LNCaP clone FGC (cell line): ENCODE measurements at regions not wholly inside any gene's neighbourhood (a gene's known extent, or its start where the extent isn't known, plus 50 kb on each side); places are given as distances from the start of the nearest gene placed in this dataset.

Experiments
- DNase-seq: peaks from one replicate; pipeline ENCODE4 v3.0.0-alpha.2; 2011; ENCODE audit warnings: low read depth
- H3K4me3 ChIP-seq: 2 replicates; pipeline ENCODE4 v1.5.1; 2011; ENCODE audit warnings: mild to moderate bottlenecking, low read depth, low read length, control low read depth
- CTCF ChIP-seq: IDR thresholded peaks from 2 replicates; pipeline ENCODE4 v1.5.1; 2012; ENCODE audit warnings: mild to moderate bottlenecking; ENCODE audit not compliant: control insufficient read depth, insufficient read depth; ENCODE audit errors: extremely low read depth

DNA sequence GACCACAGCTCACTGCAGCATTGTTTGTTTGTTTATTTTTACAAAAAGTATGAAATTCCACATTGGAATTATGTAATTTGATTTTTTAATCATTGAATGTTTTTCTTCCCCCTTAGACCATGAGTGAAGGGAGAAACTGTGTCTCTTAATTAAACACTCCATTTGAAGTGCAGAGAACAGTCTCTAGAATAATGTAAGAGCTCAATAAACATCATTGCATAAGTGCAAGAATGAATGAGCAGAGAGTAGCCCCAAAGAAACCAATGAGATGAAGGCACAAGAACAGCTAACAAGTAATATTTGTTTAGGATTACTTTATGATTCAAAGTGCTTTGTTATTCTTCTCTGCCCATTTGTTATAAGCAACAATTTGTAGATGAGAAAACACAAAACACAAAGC is 921.3 kb upstream of the LCORL start:
- DNase-seq, result no peak
- no peak overlapping the region for H3K4me3 ChIP-seq
- TF ChIP-seq CTCF, result no peak

DNA sequence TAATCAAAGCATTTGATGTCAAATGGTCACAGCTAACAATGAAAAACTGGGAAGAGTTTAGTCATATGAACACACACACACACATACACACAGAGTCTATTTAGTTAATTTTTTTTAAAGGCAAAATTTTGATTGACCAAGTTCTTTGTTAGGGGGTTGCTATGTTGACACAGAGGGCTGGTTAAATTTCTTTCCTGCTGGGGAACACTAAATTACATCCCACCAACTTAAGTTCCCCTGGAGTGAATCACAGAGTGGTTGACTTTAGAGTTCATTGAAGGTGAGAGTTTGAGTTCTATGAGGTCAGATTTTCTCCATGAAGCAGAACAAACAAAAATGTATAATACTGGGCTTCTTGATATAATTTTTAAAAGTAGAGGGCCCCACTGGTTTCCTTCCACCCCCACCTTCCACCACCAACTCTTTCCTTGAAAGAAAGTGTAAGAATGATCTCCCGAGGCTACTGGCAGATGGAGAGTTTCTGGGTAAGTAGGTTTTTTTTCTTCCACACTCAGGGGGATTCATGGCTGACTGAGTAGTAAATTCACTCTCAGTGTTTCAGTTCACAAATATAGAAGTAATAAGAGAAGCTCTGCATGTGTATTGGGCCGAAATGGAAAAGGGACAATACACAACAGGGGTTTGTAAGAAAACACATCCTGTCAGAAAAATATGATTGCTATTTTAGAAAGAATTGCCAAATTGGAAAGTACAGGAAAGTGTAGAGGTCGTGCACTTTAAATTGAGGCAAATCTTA is 917.0 kb upstream of the LCORL start:
- no peak for DNase-seq
- no peak overlapping the region for H3K4me3 ChIP-seq
- no peak for TF ChIP-seq CTCF

DNA sequence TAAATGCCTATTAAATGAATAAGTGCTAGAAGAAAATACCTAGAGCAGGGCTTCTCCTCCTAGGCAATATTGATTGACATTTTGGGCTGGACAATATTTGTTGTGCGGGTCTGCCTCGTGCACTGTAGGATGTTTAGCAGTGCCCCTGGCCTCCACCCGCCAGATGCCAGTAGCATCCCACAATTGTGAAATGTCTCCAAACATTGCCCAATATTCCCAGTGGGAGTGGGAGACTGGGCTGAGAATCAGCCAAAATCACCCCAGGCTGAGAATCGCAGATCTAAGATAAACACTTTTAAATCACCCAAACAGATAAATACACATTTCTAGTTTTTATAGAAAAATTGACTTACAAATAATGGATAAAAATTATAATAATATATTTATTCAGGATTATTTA is 916.2 kb upstream of the LCORL start:
- H3K4me3 ChIP-seq, result no peak overlapping the region
- DNase-seq, result no peak
- TF ChIP-seq CTCF, result no peak

GRCh38 chr4:18937080-18937479 is 915.5 kb upstream of the LCORL start:
- DNase-seq, result no peak
- H3K4me3 ChIP-seq, result no peak overlapping the region
- TF ChIP-seq CTCF, result no peak

GRCh38 chr4:18935659-18936345 is 914.2 kb upstream of the LCORL start:
- DNase-seq, result no peak
- TF ChIP-seq CTCF, result no peak
- no peak overlapping the region for H3K4me3 ChIP-seq

DNA sequence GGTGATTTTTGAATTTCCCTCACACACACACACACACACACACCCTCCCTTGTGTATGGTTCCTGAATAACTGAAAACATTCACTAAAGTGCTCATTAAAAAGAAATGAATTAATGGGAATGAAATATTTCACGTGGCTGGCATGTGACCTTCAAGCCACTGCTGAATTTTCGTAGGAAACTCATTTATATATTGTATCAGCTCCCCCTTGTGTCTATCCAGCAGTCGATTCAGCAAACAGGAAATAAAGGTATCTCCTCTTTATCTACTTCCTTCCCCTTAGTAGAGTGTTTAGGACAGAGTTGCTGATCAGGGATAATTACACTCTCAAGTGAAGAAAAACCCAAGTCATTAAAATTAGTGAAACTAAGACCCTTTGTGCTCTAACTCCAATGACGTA is 912.6 kb upstream of the LCORL start:
- DNase-seq, result no peak
- 0 out of 2 replicates have a peak, but pooled peaks have one; percentile 21 for TF ChIP-seq CTCF
- H3K4me3 ChIP-seq, result no peak overlapping the region

DNA sequence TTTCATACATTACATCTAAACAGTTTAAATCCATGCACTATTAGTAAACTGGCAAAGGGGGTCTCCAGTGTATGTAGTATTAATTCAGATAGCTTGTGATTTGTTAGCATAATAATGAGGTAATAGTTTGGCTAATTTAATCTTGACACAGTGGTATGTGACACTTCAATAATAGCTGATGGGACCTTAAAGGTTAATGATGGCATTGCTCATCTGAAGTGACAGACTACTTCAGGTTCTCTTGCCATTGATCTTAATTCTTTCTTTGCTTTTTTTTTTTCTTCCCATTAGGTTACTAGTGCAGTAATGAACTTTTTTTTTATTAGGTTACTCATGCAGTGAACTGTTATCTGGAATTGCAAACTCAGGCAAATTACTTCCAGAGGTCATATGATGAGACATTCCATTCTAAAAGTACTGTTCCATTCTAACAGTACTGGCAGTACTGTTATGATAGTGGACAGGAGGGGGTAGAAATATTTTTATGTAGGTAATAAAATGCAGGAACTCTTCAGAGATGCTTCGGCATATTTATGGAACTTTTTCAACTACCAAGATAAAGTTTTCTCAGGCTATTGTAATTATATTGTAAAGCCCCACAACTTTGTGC is 911.3 kb upstream of the LCORL start:
- no peak overlapping the region for H3K4me3 ChIP-seq
- no peak for TF ChIP-seq CTCF
- DNase-seq, result no peak
